Body of pancreas (tissue), 4 donors: ENCODE measurements at regions not wholly inside any gene's neighbourhood (a gene's known extent, or its start where the extent isn't known, plus 50 kb on each side); places are given as distances from the start of the nearest gene placed in this dataset.

ENCODE experiments used
- ATAC-seq: fragments of 150-250 bp; one replicate; pipeline ENCODE4 v1.9.1; 2016
- DNase-seq, 4 donors: peaks; one replicate each; pipeline ENCODE4 v3.0.0-alpha.2; 2019
- H3K27ac ChIP-seq, 4 donors: fragments of 200-600 bp; sonication (generic); 1 replicate in 3 of 4; 2 replicates in 1 of 4; pipeline versions ENCODE4 v1.5.1 to v1.6.1; 2016 to 2019; ENCODE audit warnings: mild to moderate bottlenecking in 1 of 4, mixed read lengths in 1 of 4, moderate library complexity in 1 of 4
- H3K27me3 ChIP-seq, 2 donors: fragments of 200-600 bp; sonication (generic); one replicate each; pipeline ENCODE4 v1.6.0; 2016; ENCODE audit warnings: mild to moderate bottlenecking in 1 of 2
- H3K36me3 ChIP-seq, 2 donors: fragments of 200-600 bp; sonication (generic); replicated peaks in 1 of 2; 2 replicates each; pipeline ENCODE4 v1.5.1; 2016; ENCODE audit warnings: low read depth in 2 of 2; ENCODE audit not compliant: insufficient read depth in 1 of 2
- H3K4me1 ChIP-seq: fragments of 200-600 bp; sonication (generic); one replicate; pipeline ENCODE4 v1.6.0; 2016
- H3K4me3 ChIP-seq, 2 donors: fragments of 200-600 bp; sonication (generic); 1 replicate in 1 of 2; 2 replicates in 1 of 2; pipeline ENCODE4 v1.5.1; 2016 to 2019
- H3K9me3 ChIP-seq, 3 donors: fragments of 200-600 bp; sonication (generic); 1 replicate in 2 of 3; 2 replicates in 1 of 3; pipeline ENCODE4 v1.5.1; 2016
- CTCF ChIP-seq, 7 experiments: fragments of 450-650 bp in 4 of 7; fragments of 200-600 bp in 3 of 7; sonication (generic) in 3 of 7; IDR thresholded peaks; one replicate each; pipeline ENCODE4 v1.5.1; 2016 to 2019; ENCODE audit warnings: antibody characterized with exemption in 7 of 7
- POLR2A ChIP-seq, 3 donors: fragments of 450-650 bp; IDR thresholded peaks; one replicate each; pipeline ENCODE4 v1.6.1; 2016; ENCODE audit warnings: antibody characterized with exemption in 3 of 3, mild to moderate bottlenecking in 2 of 3
- WGBS, 2 donors: methylation state at CpG; one replicate each; pipeline ENCODE4 v1.1.5; 2017; 5-methylcytosine and 5-hydroxymethylcytosine counted together
- intact Hi-C: fragments of 100-400 bp; cut with DNase I; formaldehyde crosslinking; loops from one replicate; pipeline ENCODE4 v1.15.1; 2023

DNA sequence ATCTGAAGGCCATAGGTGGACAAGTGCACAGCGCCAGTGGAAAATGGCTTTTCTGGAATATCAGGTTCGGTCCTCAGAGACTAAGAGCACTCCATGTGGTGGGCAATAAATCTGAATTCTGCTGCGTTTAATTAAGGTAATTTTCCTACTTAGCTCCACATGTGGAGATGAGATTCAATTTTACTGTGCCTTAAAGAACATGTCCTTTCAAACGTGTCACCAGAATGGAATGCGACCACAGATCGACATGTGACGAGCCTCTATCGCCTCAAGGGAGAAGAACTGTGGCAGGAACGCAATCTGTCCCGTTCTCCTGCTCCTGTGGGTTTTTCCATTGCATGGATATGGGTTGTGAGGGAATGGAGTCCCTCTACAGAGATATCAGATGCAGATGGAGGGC lies 205.3 kb upstream of the ZNF32 start:
- 84 to 87% methylated on average over 10 of the region's 10 CpGs for WGBS, 2 donors
- ATAC-seq: no peak
- Histone ChIP-seq H3K4me1 (peaks cover 24% of the 10 kb centered on the region), H3K27me3 (no peaks in the 10 kb centered on the region), H3K27ac (no peak overlapping the region), H3K4me3 (no peak overlapping the region), H3K9me3 (no peaks in the 10 kb centered on the region), H3K36me3 (no peaks in the 10 kb centered on the region)
- no peak for TF ChIP-seq CTCF (IDR thresholded peaks at IDR 0.05)
- intact Hi-C loops: no loop called here
- DNase-seq: no peak

- Histone ChIP-seq H3K4me3 (no peak overlapping the region), H3K27me3 (no peaks in the 10 kb centered on the region), H3K4me1 (peaks cover 24% of the 10 kb centered on the region), H3K27ac (no peak overlapping the region), H3K9me3 (no peaks in the 10 kb centered on the region), H3K36me3 (no peaks in the 10 kb centered on the region)
- WGBS, 2 donors: 92 to 94% methylated on average over 7 of the region's 7 CpGs
- TF ChIP-seq CTCF (IDR thresholded peaks at IDR 0.05): no peak
- no peak for TF ChIP-seq POLR2A (IDR thresholded peaks at IDR 0.05)
- no peak for DNase-seq
- intact Hi-C loops: no loop called here
- no peak for ATAC-seq
These were observed 204.7 kb upstream of the ZNF32 start for GRCh38 chr10:43853369-43853768.

- Histone ChIP-seq H3K4me3 (no peak overlapping the region), H3K36me3 (no peaks in the 10 kb centered on the region), H3K4me1 (peaks cover 21% of the 10 kb centered on the region), H3K27me3 (no peaks in the 10 kb centered on the region), H3K9me3 (no peaks in the 10 kb centered on the region), H3K27ac (no peak overlapping the region)
- intact Hi-C loops: no loop called here
- ATAC-seq (no peak), DNase-seq (no peak)
- TF ChIP-seq POLR2A (IDR thresholded peaks at IDR 0.05) (no peak), CTCF (IDR thresholded peaks at IDR 0.05) (no peak)
- 93 to 95% methylated on average over 5 of the region's 5 CpGs for WGBS, 2 donors
These were observed 204.0 kb upstream of the ZNF32 start for GRCh38 chr10:43852644-43853214.

DNA sequence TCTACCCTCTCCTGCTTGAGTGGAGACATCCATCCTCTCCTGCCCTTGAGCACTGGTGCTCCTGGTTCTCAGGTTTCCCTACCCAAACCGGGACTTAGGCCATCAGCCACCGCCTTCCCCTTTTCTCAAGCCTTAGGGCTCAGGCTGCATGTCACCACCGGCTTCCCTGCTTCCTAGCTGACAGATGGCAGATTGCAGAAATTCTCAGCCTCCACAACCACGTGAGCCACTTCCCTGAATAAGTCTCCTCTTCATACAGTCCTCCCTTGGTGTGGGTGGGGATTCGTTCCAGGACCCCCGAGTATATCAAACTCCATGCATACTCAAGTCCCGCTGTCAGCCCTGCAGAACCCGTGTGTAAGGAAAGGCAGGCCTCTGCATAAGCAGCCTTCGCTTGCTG lies 203.5 kb upstream of the ZNF32 start:
- Histone ChIP-seq H3K27me3 (no peaks in the 10 kb centered on the region), H3K4me1 (peaks cover 18% of the 10 kb centered on the region), H3K4me3 (no peak overlapping the region), H3K36me3 (no peaks in the 10 kb centered on the region), H3K9me3 (no peaks in the 10 kb centered on the region), H3K27ac (no peak overlapping the region)
- ATAC-seq: peak; percentile 55
- no peak for TF ChIP-seq CTCF (IDR thresholded peaks at IDR 0.05)
- TF ChIP-seq POLR2A (IDR thresholded peaks at IDR 0.05): no peak
- 49 to 51% methylated on average over 9 of the region's 9 CpGs for WGBS, 2 donors
- intact Hi-C loops: no loop called here
- peak in 3 of 4 donors; percentile 55 to 69 (median 62) for DNase-seq

DNA sequence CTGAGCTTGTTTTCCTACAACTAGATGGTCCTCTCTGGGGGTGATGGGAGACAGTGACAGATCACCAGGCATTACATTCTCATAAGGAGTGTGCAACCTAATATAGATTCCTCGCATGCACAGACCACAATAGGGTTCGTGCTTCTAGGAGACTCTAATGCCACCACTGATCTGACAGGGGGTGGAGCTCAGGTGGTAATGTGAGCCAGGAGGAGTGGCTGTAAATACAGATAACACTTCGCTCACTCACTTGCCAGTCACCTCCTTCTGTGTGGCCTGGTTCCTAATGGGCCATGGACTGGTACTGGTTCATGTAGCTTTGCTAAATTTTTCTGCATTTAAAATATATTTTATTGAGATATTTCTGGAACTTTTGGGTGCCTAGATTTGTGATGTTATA lies 202.3 kb upstream of the ZNF32 start:
- WGBS, 2 donors: 31 to 53% methylated on average over 3 of the region's 3 CpGs
- intact Hi-C loops: no loop called here
- Histone ChIP-seq H3K9me3 (no peaks in the 10 kb centered on the region), H3K4me1 (peaks cover 18% of the 10 kb centered on the region), H3K27me3 (no peaks in the 10 kb centered on the region), H3K27ac (no peak overlapping the region), H3K4me3 (no peak overlapping the region), H3K36me3 (no peaks in the 10 kb centered on the region)
- ATAC-seq (peak; percentile 64), DNase-seq (peak; percentile 44 to 72 (median 64))
- TF ChIP-seq POLR2A (IDR thresholded peaks at IDR 0.05): no peak
- no peak for TF ChIP-seq CTCF (IDR thresholded peaks at IDR 0.05)
